SK-N-SH treated with all-trans-retinoic acid at 6 μM for 48 hours (cell line): ENCODE measurements at regions not wholly inside any gene's neighbourhood (a gene's known extent, or its start where the extent isn't known, plus 50 kb on each side); places are given as distances from the start of the nearest gene placed in this dataset.

Experiments
- ATAC-seq: fragments of 200-7000 bp; cut with Tn5 transposase; 3 replicates; pipeline ENCODE4 v1.9.1; 2020; ENCODE audit warnings: mild to moderate bottlenecking, moderate library complexity
- ARNTL ChIP-seq: fragments of 450-650 bp; formaldehyde crosslinking; IDR thresholded peaks from 2 replicates; pipeline ENCODE4 v1.5.0; 2020; ENCODE audit warnings: low read depth, mild to moderate bottlenecking, moderate library complexity, borderline replicate concordance
- BACH2 ChIP-seq: fragments of 250-450 bp; sonication (Bioruptor Pico); IDR thresholded peaks from 2 replicates; pipeline ENCODE4 v1.9.0; 2021; ENCODE audit warnings: mild to moderate bottlenecking, borderline replicate concordance
- CSDC2 ChIP-seq: fragments of 250-450 bp; sonication (Bioruptor Pico); IDR thresholded peaks from 2 replicates; pipeline ENCODE4 v1.5.0; 2020; ENCODE audit warnings: mild to moderate bottlenecking, moderate library complexity
- ESRRG ChIP-seq: fragments of 250-450 bp; sonication (Bioruptor Pico); IDR thresholded peaks from 2 replicates; pipeline ENCODE4 v1.6.1; 2021; ENCODE audit warnings: mild to moderate bottlenecking
- GLIS3 ChIP-seq: fragments of 250-450 bp; sonication (Bioruptor Pico); IDR thresholded peaks from 2 replicates; pipeline ENCODE4 v1.5.0; 2020; ENCODE audit warnings: mild to moderate bottlenecking, moderate library complexity
- ISL1 ChIP-seq: fragments of 250-450 bp; sonication (Bioruptor Pico); IDR thresholded peaks from 2 replicates; pipeline ENCODE4 v2.1.2; 2022; ENCODE audit warnings: mild to moderate bottlenecking, moderate library complexity
- OSR1 ChIP-seq: fragments of 250-450 bp; sonication (Bioruptor Pico); IDR thresholded peaks from 2 replicates; pipeline ENCODE4 v1.8.0; 2022; ENCODE audit warnings: moderate library complexity, mild to moderate bottlenecking, inconsistent platforms
- POU6F1 ChIP-seq: fragments of 250-450 bp; sonication (Bioruptor Pico); IDR thresholded peaks from 2 replicates; pipeline ENCODE4 v1.8.0; 2021; ENCODE audit warnings: low read depth, mild to moderate bottlenecking, moderate library complexity, borderline replicate concordance
- PPARA ChIP-seq: fragments of 250-450 bp; sonication (Bioruptor Pico); IDR thresholded peaks from 2 replicates; pipeline ENCODE4 v1.5.0; 2020; ENCODE audit warnings: mild to moderate bottlenecking, borderline replicate concordance
- RARB ChIP-seq: fragments of 250-450 bp; sonication (Bioruptor Pico); IDR thresholded peaks from 2 replicates; pipeline ENCODE4 v1.8.0; 2021; ENCODE audit warnings: mild to moderate bottlenecking, moderate library complexity
- SNAI2 ChIP-seq: fragments of 250-450 bp; sonication (Bioruptor Pico); IDR thresholded peaks from 2 replicates; pipeline ENCODE4 v1.5.0; 2020; ENCODE audit warnings: mild to moderate bottlenecking, moderate library complexity
- TCF4 ChIP-seq: fragments of 250-450 bp; sonication (Bioruptor Pico); IDR thresholded peaks from 2 replicates; pipeline ENCODE4 v1.8.0; 2021; ENCODE audit warnings: mild to moderate bottlenecking, moderate library complexity, borderline replicate concordance
- TOX ChIP-seq: fragments of 250-450 bp; sonication (Bioruptor Pico); IDR thresholded peaks from 2 replicates; pipeline ENCODE4 v1.8.0; 2021; ENCODE audit warnings: mild to moderate bottlenecking, moderate library complexity, borderline replicate concordance
- ZC3H10 ChIP-seq: fragments of 250-450 bp; sonication (Bioruptor Pico); IDR thresholded peaks from 2 replicates; pipeline ENCODE4 v1.5.1; 2021; ENCODE audit warnings: mild to moderate bottlenecking, moderate library complexity
- ZFP3 ChIP-seq: fragments of 250-450 bp; sonication (Bioruptor Pico); IDR thresholded peaks from 2 replicates; pipeline ENCODE4 v1.5.0; 2020; ENCODE audit warnings: mild to moderate bottlenecking, moderate library complexity
- ZFP30 ChIP-seq: fragments of 450-650 bp; formaldehyde crosslinking; IDR thresholded peaks from 2 replicates; pipeline ENCODE4 v1.5.0; 2022; ENCODE audit warnings: mild to moderate bottlenecking, moderate library complexity
- ZNF565 ChIP-seq: fragments of 450-650 bp; formaldehyde crosslinking; conservative IDR thresholded peaks from 2 replicates; pipeline ENCODE4 v1.5.0; 2020; ENCODE audit warnings: low read depth, mild to moderate bottlenecking, moderate library complexity
- ZNF70 ChIP-seq: fragments of 450-650 bp; formaldehyde crosslinking; IDR thresholded peaks from 2 replicates; pipeline ENCODE4 v1.5.0; 2020; ENCODE audit warnings: mild to moderate bottlenecking, moderate library complexity
- TF ChIP-seq, protein P1 (sequence below): fragments of 250-450 bp; sonication (Bioruptor Pico); IDR thresholded peaks from 2 replicates; pipeline ENCODE4 v1.8.0; 2020; ENCODE audit warnings: mild to moderate bottlenecking, moderate library complexity, borderline replicate concordance
- TF ChIP-seq, protein P2 (sequence below): fragments of 250-450 bp; sonication (Bioruptor Pico); IDR thresholded peaks from 2 replicates; pipeline ENCODE4 v1.5.1; 2020; ENCODE audit warnings: low read depth, mild to moderate bottlenecking, moderate library complexity
- TF ChIP-seq, protein P3 (sequence below): fragments of 250-450 bp; sonication (Bioruptor Pico); IDR thresholded peaks from 2 replicates; pipeline ENCODE4 v1.5.1; 2021; ENCODE audit warnings: mild to moderate bottlenecking, moderate library complexity

- ATAC-seq, result no peak
- TF ChIP-seq, protein P1, sequence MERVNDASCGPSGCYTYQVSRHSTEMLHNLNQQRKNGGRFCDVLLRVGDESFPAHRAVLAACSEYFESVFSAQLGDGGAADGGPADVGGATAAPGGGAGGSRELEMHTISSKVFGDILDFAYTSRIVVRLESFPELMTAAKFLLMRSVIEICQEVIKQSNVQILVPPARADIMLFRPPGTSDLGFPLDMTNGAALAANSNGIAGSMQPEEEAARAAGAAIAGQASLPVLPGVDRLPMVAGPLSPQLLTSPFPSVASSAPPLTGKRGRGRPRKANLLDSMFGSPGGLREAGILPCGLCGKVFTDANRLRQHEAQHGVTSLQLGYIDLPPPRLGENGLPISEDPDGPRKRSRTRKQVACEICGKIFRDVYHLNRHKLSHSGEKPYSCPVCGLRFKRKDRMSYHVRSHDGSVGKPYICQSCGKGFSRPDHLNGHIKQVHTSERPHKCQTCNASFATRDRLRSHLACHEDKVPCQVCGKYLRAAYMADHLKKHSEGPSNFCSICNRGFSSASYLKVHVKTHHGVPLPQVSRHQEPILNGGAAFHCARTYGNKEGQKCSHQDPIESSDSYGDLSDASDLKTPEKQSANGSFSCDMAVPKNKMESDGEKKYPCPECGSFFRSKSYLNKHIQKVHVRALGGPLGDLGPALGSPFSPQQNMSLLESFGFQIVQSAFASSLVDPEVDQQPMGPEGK (CRISPR knock-in tag), result no peak
- no peak for TF ChIP-seq ZNF565 (CRISPR knock-in tag)
- TF ChIP-seq RARB (CRISPR knock-in tag), result no peak
- no peak for TF ChIP-seq POU6F1
- no peak for TF ChIP-seq OSR1
- TF ChIP-seq ZNF70 (CRISPR knock-in tag), result no peak
- TF ChIP-seq, protein P2, sequence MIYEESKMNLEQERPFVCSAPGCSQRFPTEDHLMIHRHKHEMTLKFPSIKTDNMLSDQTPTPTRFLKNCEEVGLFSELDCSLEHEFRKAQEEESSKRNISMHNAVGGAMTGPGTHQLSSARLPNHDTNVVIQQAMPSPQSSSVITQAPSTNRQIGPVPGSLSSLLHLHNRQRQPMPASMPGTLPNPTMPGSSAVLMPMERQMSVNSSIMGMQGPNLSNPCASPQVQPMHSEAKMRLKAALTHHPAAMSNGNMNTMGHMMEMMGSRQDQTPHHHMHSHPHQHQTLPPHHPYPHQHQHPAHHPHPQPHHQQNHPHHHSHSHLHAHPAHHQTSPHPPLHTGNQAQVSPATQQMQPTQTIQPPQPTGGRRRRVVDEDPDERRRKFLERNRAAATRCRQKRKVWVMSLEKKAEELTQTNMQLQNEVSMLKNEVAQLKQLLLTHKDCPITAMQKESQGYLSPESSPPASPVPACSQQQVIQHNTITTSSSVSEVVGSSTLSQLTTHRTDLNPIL, result no peak
These were observed 294.2 kb downstream of the FIGN start for GRCh38 chr2:163441603-163442002.

DNA sequence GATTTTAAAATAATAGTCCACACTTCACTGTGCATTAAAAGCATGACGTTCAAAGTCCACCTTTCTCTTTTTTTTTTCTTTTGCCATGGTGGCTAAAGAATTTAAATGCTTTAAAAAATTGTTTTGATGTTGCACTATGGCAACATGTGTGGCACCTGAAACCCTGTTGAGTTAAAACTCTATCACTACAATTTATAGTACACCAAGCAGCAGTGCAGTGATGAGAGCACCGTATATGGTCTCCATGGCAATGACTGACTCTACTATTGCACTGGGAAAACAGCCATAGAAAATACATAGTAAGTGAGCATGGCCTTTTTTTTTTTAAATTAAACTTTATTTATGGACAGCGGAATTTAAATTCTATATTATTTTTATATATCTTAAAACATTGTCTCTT, 298.8 kb downstream of the FIGN start:
- no peak for TF ChIP-seq ZC3H10
- TF ChIP-seq ZNF565 (CRISPR knock-in tag), result no peak
- no peak for TF ChIP-seq SNAI2 (CRISPR knock-in tag)
- no peak for TF ChIP-seq ZFP30 (CRISPR knock-in tag)
- TF ChIP-seq TOX (CRISPR knock-in tag), result no peak
- TF ChIP-seq ISL1, result no peak
- TF ChIP-seq, protein P3, sequence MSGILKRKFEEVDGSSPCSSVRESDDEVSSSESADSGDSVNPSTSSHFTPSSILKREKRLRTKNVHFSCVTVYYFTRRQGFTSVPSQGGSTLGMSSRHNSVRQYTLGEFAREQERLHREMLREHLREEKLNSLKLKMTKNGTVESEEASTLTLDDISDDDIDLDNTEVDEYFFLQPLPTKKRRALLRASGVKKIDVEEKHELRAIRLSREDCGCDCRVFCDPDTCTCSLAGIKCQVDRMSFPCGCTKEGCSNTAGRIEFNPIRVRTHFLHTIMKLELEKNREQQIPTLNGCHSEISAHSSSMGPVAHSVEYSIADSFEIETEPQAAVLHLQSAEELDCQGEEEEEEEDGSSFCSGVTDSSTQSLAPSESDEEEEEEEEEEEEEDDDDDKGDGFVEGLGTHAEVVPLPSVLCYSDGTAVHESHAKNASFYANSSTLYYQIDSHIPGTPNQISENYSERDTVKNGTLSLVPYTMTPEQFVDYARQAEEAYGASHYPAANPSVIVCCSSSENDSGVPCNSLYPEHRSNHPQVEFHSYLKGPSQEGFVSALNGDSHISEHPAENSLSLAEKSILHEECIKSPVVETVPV (CRISPR knock-in tag), result no peak
- no peak for TF ChIP-seq ZFP3 (CRISPR knock-in tag)
- TF ChIP-seq RARB (CRISPR knock-in tag), result no peak
- no peak for TF ChIP-seq CSDC2 (CRISPR knock-in tag)
- no peak for TF ChIP-seq ARNTL (CRISPR knock-in tag)
- no peak for TF ChIP-seq POU6F1
- no peak for TF ChIP-seq OSR1
- no peak for TF ChIP-seq PPARA
- ATAC-seq, result no peak

DNA sequence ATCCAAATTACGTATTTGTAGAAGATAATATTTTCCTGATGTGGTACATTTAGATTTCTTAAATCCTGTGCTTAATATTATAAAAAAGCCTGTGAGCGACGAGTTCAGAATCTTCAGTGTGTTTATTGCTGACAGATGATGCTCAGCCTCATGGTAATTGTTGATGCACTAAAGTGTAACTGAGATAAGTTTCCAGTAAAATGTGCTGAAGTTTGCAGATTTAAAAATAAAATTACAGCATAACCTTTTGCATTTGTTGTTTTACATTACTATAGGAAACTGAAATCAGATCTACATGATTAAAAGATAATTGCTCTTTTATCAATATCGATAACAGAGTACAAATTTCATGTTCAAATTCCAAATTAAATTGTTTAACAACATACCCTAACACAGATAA, 307.6 kb downstream of the FIGN start:
- TF ChIP-seq BACH2 (CRISPR knock-in tag) (no peak), TCF4 (no peak), SNAI2 (CRISPR knock-in tag) (no peak), OSR1 (no peak)
- ATAC-seq, result no peak

GRCh38 chr2:163420604-163421003, 315.2 kb downstream of the FIGN start:
- ATAC-seq, result no peak
- TF ChIP-seq PPARA, result no peak
- no peak for TF ChIP-seq BACH2 (CRISPR knock-in tag)
- TF ChIP-seq ESRRG (CRISPR knock-in tag), result no peak
- no peak for TF ChIP-seq ZNF565 (CRISPR knock-in tag)
- TF ChIP-seq TOX (CRISPR knock-in tag), result no peak
- no peak for TF ChIP-seq CSDC2 (CRISPR knock-in tag)
- no peak for TF ChIP-seq SNAI2 (CRISPR knock-in tag)
- TF ChIP-seq, protein P1 (CRISPR knock-in tag), result no peak
- TF ChIP-seq ISL1, result no peak
- TF ChIP-seq ZC3H10, result no peak
- TF ChIP-seq, protein P3 (CRISPR knock-in tag), result no peak
- no peak for TF ChIP-seq GLIS3 (CRISPR knock-in tag)
- TF ChIP-seq, protein P2, result no peak
